Hepatocyte (in vitro differentiated cells): ENCODE measurements at regions not wholly inside any gene's neighbourhood (a gene's known extent, or its start where the extent isn't known, plus 50 kb on each side); places are given as distances from the start of the nearest gene placed in this dataset.

Experiments
- CTCF ChIP-seq: fragments of 200-600 bp; sonication (generic); IDR thresholded peaks from 2 replicates; pipeline ENCODE4 v1.5.1; 2016; ENCODE audit warnings: antibody characterized with exemption, mild to moderate bottlenecking; ENCODE audit not compliant: poor library complexity
- EZH2 ChIP-seq: fragments of 200-600 bp; sonication (generic); IDR thresholded peaks from 2 replicates; pipeline ENCODE4 v1.6.1; 2016; ENCODE audit warnings: antibody characterized with exemption, mild to moderate bottlenecking, borderline replicate concordance
- EZH2phosphoT487 ChIP-seq: fragments of 200-600 bp; sonication (generic); IDR thresholded peaks from one replicate; pipeline ENCODE4 v1.6.1; 2018; ENCODE audit warnings: antibody characterized with exemption, mild to moderate bottlenecking, low read depth, moderate library complexity; ENCODE audit not compliant: unreplicated experiment, severe bottlenecking

GRCh38 chr16:26731729-26732128 is 335.0 kb upstream of the C16orf82 start:
- TF ChIP-seq CTCF (no peak), EZH2 (no peak), EZH2phosphoT487 (no peak)
